CD4-positive, alpha-beta T cell treated with Interferon gamma for 1 hour (primary cell): ENCODE measurements at regions not wholly inside any gene's neighbourhood (a gene's known extent, or its start where the extent isn't known, plus 50 kb on each side); places are given as distances from the start of the nearest gene placed in this dataset.
"Not testable (repeated sequence)": the region's sequence is repeated elsewhere in the genome, so short reads cannot be mapped to it uniquely, and the experiment has no call there.

Experiments
- DNase-seq: peaks from one replicate; pipeline ENCODE4 v3.0.0-alpha.2; 2020

DNA sequence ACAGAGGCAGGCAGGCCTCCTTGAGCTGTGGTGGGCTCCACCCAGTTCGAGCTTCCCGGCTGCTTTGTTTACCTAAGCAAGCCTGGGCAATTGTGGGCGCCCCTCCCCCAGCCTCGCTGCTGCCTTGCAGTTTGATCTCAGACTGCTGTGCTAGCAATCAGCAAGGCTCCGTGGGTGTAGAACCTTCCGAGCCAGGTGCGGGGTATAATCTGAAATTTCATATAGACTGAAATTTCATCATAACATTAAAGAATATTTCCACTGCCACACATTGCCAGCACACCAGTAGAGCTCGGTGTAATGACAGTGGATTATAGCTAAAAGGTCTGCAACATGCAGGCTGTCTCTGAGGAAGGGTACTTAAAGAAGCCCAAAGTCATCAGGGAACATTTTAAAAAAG lies 344.3 kb upstream of the COL8A1 start:
- DNase-seq, result not testable (repeated sequence)

DNA sequence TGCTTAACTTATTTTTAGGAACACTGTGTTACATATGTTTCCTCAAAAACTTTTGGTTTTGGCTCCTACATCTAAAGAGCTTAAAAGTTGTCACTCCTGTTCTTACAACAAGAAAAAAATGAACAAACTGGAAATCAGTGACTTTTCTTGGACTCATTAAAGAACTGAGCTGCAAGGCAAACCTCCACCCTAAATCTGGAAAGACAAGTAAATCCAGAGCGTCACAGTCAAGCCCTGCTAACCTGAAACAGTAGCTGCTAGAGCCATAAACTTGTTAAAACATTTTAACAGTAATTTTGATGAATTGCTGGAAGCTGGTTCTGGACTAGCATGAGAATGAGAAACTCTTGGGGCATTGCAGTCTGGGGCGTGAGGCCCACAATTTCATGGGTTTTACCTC lies 350.5 kb upstream of the COL8A1 start:
- DNase-seq, result no peak

DNA sequence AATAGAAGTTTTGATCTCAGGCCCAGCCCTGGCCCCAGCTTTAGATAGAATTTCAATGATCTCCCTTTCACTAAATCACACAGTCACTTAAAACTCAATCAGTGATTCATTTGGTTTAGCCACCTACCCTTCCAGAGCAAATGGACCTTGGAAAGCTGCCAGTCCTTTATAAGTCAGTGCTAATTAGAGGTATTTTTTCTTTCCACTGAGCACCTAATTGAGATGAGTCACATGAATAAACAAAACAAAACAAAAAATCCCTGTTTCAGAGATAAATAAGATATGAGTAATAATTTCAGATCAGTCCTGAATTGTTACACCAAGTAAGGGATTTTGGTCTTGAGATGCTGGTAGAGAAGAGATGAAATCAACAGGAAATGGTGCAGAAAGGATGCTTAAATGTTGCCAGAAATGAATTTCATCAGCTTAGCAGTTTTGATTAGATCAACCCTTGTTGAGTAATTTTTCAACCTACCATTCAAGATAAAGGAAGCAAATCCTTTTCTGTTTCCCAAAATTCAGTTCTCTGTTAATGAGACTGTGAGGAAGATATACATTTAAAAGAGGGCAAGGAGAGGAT lies 352.0 kb upstream of the COL8A1 start:
- no peak for DNase-seq

DNA sequence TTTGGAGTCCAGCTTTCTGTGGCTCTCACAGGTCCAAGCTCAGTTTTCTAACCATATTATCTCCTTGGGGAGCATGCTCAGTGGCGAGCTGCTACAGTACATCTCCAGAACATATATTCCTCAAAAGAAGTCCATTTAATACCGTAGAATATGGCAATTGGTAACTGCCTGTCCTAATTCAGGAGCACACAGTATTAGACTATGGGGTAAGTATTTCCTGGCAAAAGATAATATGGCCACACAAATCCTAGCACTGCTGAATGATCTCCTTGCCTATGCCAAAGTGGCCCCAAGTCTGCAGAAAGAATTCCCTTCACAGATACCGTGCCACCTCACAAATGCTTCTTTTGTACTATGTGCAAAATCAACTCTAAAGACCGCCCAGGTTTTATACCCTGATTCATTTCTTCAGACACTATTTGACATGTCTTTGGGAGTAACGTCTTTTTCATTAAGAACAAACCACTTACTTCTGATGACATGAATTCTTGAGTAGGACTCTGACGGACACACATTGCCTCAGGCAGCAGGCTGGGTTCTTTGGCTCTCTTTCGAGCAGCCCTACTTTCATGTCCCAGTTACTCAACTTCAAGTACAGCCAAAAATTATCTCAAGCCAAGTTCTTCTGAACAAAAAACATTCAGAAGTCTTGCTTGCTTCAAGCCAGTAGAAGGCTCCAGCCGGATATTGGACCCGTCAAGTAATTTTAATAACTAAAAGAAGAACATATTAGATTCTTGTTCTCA lies 368.3 kb upstream of the DCBLD2 start:
- DNase-seq, result no peak

DNA sequence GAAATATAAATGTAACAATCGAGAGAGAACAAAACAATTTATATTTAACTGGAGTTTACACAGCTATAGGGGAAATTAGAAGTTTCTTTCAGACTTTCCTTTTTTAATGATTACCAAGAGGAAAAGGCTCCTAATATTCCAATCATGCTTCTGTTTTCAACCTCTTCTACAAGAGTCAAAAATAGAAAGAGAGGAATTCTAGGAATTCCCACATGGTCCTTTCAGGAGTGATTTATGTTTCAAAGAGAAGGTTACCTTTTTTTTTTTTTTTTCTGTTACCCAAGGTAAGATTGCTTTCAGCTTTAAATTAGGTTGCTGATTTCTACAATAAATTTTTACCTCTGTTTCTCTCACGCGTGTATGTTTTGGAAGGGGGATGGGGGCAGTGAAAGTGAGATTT lies 355.3 kb upstream of the DCBLD2 start:
- no peak for DNase-seq

DNA sequence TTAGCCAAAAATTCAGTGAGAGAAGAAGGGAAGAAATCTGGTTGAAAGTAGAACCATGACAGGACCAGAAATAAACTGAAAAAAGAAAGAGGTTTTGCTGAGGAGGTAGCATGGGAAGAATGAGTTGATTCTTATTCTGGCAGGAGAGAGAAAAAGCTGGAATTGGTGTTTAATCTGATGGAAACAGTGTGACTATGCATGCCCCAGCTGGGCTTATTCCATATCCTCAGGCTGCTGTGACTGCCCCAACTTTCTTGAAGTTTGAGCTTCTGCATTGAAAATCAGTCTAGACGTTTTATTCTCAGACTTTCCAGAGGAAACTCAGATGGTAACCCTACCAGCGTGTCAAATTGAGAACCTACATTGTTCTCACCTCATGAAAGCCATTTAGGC lies 352.5 kb upstream of the DCBLD2 start:
- no peak for DNase-seq

DNA sequence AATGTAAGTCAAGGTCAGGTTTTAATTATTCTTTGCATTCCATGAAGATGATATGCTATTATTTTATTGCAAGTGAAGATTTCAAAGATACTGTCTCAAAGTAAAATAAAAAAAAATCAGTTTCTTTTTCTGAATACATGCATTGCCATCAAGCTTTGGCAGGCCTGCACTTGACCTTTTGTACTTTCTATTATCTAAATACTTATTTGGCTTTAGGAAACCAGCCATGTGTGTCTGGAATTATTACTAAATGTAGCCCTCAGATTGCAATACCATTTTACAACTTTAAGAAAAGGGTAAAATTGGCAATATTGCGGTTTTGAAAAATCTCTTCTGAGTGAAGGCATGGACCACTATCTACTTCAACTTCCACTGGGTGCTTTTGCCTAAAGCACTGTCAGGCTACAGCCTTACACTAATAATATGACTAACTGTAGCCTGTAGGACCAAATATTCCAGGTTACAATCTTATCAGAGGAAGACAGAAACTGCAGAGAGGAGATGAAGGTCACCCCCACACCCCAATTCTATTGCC lies 349.4 kb upstream of the DCBLD2 start:
- DNase-seq, result no peak

DNA sequence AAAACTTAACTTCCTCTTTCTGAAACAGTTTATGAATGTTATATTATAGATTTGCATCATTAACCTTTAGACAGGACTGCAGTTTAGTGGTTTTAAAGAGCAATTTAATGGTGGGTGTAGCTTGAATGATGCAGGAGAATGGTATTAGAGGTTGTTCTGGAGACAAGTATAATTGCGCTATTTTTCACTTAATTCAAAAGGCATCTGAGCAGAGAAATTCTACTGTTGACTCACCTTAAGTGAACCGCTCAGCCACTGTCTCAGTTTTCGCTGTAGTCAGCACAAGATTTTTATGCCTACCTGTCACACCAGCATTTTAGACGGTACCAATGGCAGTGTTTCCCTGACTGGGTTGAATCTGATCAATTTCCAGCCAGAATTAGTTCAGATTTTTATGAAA lies 348.8 kb upstream of the DCBLD2 start:
- DNase-seq, result no peak

DNA sequence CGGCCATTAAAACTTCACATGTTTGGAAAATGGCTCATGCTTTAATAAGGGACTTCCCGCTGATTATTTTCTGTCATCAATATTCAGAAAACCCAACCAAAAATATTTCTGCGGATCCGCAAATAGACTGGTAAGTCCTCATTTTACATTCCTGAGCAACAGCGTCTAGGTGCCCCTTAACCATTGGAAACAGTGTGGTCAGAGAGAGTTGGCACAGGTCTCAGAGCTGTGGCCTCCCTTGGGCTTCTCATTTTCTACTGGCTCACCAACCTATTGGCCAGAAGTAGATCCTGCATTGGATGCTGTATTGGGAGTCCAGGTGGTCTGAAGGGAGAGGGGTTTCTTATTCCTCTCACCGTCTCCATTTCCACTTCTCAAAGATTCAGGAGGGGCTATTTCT lies 348.1 kb upstream of the DCBLD2 start:
- no peak for DNase-seq

DNA sequence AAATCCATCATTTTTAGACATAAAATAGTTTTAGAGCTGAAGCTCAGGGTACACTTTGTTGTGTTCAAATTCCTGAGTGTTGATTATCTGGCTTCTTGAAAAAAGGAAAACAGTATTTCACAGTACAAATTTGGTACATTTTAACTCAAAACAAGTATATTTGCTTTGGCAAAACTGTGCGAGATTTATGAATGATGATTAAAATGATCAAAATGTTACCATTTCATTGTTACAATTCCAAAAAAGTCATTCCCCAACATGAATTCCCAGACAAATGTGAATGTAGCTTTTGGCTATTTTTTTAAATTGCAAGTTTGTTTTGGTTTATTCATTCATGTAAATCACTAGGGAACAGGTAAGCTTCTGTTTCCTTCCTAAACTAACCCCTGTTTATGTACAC lies 347.4 kb upstream of the DCBLD2 start:
- no peak for DNase-seq

DNA sequence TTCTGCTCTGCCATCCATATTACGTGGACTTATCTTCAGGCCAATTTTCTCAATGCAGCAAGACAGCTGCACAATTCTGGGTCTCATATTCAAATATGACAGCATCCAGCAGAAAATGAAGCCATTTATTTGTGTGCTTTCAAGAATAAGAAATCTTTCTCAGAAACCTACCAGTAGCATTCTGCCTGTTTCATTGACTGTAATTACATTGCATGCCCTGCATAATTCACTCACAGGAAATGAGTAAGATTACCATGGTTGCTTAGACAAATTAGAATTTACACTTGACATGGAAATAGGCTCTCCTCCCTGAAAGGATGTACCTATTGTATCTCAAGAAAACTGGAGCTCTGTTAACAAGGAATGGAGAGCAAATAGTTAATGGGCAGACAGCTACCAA lies 346.6 kb upstream of the DCBLD2 start:
- no peak for DNase-seq

DNA sequence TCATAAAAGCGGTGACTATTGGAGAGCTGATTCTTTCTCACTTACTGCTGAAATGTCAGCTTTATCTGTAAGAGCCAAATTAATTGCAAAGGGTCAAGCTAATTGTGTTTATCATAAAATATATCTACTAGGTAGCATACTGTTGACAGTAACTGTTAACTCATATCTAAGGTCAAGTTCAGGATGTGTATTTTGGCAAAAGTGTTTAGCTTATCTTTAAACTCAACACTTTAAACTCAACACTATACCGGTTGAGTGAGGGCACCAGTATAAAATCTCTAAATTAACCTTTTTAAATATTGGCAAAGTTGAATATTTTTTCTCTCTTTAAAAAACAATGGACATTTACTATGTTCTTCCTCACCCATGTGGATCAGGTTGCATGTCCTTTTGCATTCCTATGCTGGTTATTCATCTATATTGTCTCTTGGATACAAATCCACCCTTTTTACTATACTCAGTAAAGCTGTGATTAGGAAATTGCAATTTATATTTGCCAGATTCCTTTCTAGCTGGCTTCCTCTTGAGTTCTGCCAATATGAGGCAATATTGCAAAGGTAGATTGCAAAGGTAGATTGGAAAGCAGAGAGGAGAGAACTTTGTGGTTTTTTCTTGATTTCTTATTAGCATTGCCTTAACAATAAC lies 344.6 kb upstream of the DCBLD2 start:
- DNase-seq, result no peak

DNA sequence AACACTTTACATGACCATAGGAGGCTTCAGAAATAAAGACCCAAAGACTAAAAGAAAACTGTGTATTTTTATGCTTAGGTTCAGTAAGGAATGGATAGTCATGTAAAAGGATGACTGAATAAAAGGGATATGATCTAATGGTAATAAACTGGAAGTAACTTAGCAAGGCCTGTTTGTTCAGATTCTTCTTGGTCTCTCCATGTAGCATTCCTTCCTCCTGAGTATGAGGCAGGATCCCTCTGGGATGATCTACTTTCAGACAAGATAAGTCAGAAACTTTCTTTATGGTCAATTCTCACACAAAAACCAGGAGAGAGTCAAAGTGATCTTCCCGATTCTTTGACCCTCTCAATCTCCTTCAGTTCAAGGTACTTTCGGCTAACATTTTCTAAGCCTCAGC lies 340.8 kb upstream of the DCBLD2 start:
- no peak for DNase-seq

DNA sequence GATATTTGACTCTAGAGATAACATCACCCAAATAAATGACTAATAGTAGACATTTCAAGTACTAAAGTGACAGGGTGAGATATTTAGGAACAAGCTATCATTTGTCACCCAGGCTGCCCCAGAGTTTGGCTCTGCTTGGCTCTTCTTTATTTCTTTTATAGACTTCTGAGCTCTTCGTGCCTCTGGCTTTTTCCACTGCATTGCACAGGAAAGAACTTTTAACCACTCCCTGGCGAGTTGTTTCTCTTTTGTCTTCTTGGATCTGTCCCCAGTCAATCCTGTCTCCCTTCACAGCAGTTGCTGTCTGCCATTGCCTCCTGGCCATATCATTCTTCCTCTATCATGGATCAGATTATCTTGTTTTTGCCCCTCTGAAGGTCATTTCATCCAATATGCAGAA lies 339.2 kb upstream of the DCBLD2 start:
- DNase-seq, result no peak

DNA sequence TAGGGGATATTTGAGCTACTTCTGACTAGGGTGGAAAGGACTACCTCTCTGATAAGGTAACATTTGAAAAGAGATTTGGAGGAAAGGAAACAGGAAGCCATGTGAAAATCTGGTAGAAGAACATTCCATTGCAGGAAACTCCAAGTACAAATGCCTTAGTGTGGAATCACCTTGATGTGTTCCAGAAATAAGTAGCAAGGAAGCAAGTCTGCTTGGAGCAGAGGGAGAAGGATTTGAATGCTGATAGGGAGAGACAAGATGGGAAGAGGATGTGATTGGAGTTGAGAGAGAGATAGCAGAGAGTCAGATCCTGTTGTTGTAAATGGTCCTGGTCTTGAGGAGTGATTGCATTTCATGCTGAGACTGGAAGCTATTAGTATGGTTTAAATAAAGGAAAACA lies 335.1 kb upstream of the DCBLD2 start:
- DNase-seq, result no peak

DNA sequence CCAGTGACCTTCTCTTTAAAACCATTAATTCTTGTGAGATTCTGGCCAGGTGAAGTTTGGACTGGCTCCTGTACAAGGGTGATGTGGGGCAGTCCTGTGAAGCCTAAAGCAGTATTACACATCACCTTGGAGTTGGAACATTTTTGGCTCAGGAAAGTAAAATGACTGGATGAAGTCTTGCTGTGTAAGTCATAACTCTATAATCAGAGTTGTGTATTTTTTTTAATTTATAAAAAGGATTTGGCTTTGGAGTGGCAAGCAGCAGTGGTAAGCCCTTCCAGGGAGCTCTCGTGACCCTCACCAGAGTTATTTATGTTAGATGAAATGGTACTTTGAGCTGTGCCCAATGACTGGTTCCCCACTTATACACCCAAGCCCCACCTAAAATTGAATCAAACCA lies 331.2 kb upstream of the DCBLD2 start:
- no peak for DNase-seq

DNA sequence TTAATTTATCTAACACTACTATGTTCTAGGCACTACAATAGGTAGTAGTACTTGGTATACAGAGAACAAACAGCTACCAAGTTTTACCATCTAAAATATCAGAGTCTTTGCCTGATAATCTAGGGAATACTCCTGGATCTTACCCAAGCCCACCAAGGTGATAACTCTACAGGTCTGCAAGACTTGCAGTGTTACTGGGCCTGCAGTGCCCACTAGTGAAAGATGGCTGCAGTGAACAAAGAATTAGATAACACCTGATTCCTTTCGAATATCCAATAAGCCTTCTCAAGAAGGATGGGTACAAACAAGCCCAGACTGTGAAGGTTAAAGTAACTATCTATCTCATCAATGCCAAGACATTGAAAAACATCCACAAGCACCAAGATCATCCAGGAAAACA lies 317.0 kb upstream of the DCBLD2 start:
- no peak for DNase-seq

DNA sequence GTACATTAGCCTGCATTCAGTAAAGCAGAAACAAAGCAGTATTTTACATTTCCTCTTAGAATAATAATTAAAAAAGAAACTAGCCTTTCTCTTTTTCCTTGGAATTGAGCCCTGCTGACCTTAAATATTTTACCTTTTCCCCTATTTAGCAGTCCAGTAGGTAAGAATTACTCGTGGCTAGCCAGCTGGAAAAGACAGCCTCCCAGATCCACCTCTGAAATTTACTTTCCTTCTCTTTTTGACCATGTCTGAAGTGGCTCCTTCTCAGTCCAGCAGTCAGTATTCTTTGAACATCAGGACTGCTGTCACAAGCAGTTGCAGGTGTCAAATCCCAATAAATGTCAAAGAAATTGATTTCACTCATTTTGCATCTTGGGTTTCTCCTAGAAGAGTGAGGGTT lies 311.5 kb upstream of the DCBLD2 start:
- no peak for DNase-seq

DNA sequence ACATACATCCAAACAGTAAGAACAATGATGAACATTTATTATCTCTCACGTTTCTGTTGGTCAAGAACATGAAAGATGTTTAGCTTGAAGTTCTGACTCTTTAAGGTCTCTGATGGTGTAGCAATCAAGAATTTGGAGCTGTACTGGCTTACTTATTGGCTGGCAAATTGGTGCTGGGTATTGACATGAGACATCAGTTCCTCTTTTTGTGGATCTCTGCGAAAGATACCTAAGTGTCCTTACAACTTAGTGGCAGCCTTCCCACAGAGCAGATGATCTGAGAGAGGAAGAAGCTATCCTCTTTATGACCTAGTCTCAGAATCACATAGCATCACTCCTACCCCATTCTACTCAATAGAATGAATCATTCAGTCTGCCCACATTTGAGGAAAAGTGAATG lies 309.8 kb upstream of the DCBLD2 start:
- DNase-seq, result no peak

DNA sequence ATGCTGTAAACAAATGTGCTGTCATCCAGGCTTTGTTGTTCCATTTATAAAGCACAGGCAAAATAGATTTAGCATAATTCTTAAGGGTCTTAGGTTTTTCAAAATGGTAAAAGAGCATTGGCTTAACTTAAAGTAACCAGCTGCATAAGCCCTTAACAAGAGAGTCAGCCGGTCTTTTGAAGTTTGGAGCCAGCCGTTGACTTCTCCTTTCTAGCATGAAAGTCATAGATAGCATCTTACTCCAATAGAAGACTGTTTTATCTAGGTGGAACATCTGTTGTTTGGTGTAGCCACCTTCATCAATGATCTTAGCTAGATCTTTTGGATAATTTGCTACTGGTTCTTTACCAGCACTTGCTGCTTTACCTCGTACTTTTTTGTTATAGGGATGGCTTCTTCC lies 297.5 kb upstream of the DCBLD2 start:
- no peak for DNase-seq

DNA sequence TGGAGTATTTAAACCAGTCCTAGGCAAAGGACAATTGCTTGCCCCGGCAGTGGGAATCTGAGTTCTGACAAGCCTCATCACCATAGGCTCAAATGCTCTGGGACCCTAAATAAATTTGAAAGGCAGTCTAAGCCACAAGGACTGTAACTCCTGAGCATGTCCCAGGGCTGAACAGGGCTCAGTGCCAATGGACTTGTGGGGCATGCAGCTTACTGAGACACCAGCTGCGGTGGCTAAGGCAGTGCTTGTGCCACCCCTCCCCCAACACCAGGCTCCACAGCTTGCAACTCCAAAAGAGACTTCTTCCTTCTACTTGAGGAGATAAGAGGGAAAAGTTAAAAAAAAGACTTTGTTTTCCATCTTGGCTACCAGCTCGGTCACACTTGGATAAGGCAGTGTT lies 289.7 kb upstream of the DCBLD2 start:
- no peak for DNase-seq

DNA sequence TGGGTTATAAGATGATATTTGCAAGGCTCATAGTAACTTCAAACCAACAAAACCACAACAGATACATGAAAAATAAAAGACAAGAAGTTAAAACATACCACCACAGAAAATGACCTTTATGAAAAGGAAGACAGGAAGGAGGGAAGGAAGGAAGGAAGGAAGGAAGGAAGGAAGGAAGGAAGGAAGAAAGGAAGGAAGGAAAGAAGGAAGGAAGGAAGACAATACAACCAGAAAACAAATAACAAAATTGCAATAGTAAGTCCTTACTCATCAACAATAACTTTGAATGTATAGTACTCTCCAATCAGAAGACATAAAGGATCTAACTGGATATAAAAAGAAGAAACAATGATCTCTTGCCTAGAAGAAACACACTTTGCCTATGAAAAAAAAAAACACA lies 287.4 kb upstream of the DCBLD2 start:
- no peak for DNase-seq

DNA sequence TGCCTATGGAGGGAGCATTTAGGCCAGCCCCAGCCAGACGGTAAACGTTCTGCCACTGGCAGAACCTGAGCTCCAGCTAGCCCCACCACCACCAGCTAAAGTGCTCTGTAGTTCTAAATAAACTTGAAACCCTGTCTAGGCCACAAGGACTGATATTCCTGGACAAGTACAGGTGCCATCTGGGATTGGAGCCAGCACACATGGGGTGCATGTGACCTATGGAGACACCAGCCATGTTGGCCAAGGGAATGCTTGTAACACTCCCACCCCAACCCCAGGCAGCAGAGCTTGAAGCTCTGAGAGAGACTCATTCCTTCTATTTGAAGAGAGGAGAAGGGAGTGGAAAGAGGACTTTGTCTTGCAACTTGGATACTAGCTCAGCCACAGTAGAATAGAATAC lies 284.5 kb upstream of the DCBLD2 start:
- no peak for DNase-seq

DNA sequence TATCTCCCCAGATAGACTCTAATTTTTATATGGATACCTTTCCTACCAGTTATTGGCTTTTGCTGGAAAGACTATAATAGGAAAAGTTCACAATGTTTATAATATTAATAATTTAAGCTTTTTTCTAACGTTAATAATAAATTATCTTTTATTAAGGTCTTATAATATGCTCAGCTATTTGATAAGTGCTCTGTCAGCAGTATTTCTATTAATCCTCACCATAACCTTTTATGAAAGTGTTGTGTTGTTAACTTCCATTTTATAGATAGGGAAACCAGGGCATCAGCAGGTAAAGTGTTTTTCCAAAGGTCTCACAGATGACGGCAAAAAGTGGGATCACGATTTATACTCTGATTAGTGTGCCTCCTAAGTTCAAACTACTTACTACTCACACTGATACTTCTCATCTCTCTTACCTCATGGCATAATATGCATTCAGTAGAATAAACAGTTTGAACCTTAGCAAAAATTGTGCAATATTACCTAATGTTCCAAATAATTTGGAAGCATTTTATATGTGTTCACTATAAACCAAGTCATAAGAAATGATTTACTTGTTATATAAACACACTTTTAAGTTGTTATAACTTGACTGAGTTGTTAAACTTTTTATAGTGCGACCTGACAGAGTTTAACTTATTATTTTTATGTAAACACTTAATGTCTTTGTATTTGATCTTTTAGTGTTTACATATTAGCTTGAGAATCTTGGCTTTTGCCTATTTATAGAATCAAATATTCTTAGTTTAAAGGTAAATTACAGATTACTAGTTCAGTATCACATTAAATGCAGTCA lies 274.9 kb upstream of the DCBLD2 start:
- no peak for DNase-seq
